NCI-H1436 treated with DMSO at 0.1 percent for 48 hours (cell line): ENCODE measurements at regions not wholly inside any gene's neighbourhood (a gene's known extent, or its start where the extent isn't known, plus 50 kb on each side); places are given as distances from the start of the nearest gene placed in this dataset.

Experiments
- DNase-seq: peaks from one replicate; lab custom pipeline; 2025; lab: John Stamatoyannopoulos, UW

GRCh38 chr18:78771496-78772359 lies 207.9 kb upstream of the SALL3 start:
- no peak for DNase-seq

DNA sequence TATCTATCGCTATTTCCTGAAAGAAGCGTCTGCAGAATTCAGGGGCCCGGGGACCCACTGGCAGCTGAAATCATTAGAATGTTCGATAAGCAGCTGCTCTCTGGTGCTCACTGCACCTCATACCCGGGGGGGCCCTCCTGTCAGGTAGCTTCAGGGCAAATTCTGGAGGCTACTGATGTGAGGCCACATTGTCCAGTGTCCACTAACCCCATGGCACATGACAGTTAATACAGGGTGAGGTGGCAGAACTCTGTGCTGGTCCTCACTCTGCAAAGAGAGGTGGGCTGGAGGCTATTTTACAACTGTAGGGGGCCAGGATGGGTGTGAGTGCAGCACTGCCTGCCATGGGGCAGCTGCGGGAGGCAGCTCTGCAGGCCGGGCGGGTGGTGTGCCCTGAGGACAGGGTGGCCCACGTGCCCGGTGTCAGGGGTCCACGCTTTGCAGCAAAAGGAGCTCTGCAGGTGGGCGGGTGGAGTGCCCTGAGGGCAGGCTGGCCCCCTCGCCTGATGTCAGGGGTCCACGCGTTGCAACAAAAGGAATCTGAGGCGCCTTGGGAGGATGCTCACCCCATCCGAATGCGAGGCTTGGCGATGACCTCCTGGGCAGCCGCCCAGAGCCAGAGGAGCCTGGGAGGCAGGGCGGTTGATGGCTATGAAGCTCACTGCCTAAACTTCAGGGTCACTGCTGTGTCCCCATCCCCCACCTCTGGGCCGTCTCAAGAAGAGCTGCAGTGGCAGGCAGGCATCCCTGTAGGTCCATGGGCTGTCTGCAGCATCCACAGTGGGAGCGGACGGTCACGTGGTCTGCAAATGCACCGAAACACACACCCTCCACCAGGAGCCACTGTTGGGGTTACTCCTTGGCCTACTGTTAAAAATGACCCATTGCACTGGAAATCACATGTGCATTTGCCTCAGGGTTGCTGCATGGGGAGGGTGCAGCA lies 207.0 kb upstream of the SALL3 start:
- no peak for DNase-seq

DNA sequence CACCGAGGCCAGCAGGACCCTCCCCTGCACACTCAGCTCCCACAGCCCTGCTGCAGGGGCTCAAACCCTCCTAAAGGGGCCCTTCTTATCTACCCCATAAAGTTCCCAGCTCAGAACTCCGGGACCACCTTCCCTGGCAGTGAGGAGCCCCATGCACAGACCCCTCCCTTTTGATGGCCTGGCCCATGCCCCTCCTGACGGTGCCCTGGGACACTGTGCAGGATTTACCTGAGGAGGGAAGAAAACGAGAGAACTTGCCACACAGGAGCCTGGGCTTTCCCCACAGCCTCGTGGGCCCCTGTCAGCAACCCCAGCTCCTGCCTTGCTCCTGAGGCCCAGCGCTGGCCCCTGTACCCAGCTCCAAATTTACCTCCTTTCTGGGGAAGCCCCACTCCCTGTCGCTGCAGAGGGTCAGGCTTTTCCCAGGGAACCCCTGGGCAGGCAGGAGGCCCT lies 206.3 kb upstream of the SALL3 start:
- DNase-seq, result no peak

GRCh38 chr18:78773819-78774218 lies 205.8 kb upstream of the SALL3 start:
- DNase-seq, result no peak

DNA sequence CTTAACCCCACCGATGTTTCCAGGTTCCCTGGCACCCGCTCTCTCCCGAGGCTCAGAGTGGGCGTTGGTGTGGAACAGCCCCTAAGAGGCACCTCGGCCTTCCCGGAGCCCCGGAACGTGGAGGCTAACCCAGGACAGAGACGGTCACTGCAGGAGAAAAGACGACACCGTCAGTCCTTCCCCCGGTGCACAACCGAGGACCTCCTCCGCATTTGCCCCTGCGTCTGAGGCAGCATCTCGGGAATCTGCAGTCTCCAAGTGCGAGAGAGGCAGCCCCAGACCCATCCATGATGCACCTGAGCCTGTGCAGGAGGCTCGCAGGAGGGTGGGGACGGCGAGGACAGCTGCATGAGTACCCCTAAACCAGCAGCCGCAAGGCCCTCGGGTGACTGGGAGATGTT lies 204.9 kb upstream of the SALL3 start:
- DNase-seq, result no peak

DNA sequence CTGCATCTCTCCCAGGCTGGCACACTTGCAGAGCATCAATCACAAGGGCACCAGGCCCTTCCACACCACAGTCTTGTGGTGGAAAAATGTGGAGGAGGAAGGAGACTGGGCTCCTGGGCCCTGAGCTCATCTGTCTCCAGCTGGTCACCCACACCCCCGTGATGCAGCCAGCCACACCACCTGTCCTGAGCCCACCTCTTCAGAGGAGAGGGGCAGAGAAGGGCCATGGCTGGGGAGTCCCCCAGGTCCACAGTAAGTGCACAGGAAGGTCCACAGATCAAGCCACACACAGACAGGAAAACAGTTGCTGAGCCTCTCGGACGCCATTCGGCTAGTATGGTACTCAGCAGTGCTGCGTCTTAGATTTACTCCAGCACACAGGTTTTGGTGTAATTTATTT lies 203.5 kb upstream of the SALL3 start:
- DNase-seq, result no peak

DNA sequence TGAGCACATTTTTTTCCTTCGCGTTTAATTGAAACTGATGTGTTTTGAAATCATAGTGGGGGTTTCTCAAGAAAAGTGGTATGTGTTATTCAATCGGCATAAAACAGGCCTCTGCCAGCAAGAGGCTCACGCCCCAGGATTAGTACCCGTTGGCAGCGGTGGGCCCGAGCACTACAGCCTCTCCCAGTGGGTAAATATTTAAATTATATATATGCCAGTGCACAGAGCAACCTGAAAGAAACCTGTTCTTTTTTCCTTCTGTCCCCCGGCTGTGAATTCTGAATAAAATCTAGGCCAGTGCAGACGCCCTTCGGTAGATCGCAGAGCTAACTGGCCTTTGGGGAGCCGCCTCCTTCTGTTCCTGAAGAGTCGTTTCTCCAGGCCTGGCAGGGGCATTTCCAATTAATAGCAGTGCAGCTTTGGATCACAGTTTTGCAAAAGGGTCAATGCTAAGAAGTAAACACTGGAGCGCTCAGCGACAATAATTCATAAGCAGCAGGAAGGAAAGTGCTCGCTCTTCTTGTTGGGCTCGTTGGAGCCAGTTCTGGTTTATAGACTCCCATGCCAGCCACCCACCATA lies 202.8 kb upstream of the SALL3 start:
- DNase-seq, result no peak

GRCh38 chr18:78777992-78778391 lies 201.6 kb upstream of the SALL3 start:
- no peak for DNase-seq

GRCh38 chr18:78778651-78779050 lies 201.0 kb upstream of the SALL3 start:
- no peak for DNase-seq

DNA sequence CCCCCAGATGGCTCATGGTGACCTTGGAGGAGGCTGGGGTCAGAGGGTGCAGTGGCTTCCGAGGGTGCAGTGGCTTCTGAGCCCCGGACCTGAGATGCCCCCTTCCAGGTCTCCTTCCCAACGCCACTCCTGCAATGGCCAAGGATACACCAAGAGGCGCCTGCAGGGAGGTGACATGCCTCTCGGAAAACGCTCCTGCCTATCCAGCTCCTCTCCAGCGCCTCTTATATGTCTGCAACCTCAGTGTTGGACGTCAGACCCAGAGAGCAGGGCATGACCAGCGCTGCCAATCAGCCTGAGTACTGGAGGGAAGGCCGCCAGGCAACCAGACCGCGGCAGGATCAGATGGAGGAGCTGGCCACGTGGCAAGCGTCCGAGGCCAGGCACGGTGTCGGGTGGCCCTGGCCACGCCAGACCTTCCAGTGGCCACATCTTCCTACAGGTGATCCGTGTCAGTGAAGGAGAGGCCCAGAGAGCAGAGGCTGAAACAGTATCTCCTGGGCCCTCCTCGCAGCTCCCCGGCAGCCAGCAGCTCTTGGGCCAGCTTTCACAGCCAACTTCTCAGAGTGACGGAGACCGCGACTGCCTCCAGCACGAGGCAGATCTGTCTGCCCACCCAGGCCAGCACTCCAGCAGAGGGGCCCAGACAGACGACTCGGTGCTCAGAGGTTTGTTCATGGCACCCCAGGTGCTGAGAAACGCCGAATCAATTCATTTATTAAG lies 199.5 kb upstream of the SALL3 start:
- no peak for DNase-seq

DNA sequence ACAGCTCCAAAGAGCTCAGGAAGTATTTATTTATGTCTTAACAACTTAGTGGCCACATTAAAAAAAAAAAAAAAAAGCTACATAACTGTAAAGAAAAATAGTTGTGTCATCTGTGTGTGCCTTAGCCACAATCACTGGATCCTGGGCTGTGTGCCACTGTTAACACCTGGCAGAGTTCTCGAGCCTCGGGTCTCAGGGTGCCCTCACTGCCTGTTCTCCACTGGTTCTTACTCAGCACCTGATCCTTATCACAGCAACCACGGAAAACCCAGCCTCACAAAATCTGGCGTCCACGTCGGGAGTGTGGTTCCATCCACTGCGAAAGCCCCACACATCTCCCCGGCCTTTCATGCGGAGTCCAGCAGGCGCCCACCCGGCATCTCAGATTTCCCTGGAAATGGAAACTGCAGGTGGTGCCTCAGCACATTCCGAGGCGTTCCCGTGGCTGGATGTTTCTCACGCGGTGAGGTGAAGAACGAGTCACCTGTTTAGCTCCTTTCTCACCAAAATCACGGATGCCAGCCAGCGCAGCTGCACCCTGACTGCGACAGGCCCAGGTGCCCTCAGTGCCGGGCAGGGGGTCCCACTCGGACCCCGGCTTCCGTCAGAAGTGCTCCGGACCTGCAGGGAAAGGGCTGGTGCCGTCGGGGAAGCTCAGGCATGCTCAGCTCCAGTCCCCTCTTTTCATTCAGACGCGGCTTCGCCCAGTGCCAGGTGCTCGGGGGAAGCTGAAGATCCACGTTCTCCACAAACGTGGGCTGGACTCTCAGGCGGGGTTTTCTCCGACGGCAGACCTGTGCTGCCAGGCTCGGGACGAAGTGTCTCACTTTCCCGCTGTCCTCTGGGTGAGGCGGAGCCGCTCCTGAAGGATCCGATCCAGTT lies 198.7 kb upstream of the SALL3 start:
- no peak for DNase-seq

GRCh38 chr18:78781601-78781960 lies 198.0 kb upstream of the SALL3 start:
- no peak for DNase-seq

GRCh38 chr18:78782951-78783563 lies 196.6 kb upstream of the SALL3 start:
- DNase-seq, result no peak

DNA sequence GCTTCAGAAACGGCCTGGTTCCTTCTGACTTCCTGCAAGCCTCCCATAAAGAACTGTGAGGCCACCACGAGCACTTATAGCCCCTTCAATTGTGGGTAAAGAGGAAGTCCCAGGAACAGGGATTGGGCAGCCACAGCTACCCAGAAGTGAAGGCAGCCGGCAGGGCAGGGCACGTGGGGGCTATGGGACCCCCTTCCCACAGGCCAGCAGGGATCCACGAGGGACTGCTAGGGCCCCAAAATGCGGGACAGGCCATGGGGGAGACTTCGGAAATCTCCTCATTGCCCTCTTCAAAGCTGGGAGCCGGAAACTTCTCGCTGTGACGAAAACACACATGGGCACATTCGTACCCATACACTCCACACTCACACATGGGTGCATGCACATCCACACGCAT lies 196.1 kb upstream of the SALL3 start:
- no peak for DNase-seq

- DNase-seq, result no peak
Observed at GRCh38 chr18:78784861-78785260, 194.8 kb upstream of the SALL3 start.

DNA sequence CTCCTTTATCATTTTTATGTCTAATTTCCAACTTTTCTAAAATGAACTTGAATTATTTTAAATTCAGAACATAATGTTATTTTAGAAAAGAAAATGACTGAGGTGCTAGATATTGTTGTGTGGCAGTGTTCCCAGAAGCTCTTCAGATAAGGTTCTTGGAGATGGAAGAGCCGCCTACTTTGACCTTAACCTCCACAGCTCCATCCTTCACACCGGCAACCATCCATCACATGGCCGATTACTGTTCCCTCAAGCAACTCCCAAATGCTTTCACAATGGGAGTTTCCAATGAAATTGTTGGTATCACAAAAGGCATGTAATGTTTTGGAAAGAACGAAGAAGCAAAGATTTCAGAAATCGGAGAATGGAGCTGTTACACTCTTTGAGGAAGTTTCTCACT lies 193.9 kb upstream of the SALL3 start:
- no peak for DNase-seq

- DNase-seq, result no peak
Observed at GRCh38 chr18:78786776-78787175, 192.8 kb upstream of the SALL3 start.

- DNase-seq, result no peak
Observed at GRCh38 chr18:78787751-78788150, 191.9 kb upstream of the SALL3 start.

GRCh38 chr18:78788161-78788560 lies 191.5 kb upstream of the SALL3 start:
- DNase-seq, result no peak

GRCh38 chr18:78789850-78790249 lies 189.8 kb upstream of the SALL3 start:
- no peak for DNase-seq

DNA sequence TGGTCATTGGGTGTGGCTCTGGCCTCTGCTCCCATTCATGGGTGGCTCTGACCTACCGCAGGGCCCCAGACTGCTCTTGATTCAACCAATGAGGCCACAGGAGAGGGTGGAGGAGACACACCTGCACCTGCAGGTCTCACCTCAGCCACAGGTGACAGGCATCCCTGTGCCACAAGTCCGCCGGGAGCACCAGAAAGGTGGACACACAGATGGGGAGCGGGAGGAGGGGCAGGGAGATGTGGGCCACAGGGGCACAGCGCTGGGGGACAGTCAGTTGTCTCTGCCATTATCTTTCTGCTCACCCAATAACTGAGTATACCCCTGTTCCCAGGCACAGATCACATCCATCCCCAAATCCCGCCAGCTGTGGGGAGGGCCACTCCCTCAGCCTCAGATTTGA lies 189.1 kb upstream of the SALL3 start:
- no peak for DNase-seq
